ENCODE measurements at regions not wholly inside any gene's neighbourhood (a gene's known extent, or its start where the extent isn't known, plus 50 kb on each side); places are given as distances from the start of the nearest gene placed in this dataset.

DNA sequence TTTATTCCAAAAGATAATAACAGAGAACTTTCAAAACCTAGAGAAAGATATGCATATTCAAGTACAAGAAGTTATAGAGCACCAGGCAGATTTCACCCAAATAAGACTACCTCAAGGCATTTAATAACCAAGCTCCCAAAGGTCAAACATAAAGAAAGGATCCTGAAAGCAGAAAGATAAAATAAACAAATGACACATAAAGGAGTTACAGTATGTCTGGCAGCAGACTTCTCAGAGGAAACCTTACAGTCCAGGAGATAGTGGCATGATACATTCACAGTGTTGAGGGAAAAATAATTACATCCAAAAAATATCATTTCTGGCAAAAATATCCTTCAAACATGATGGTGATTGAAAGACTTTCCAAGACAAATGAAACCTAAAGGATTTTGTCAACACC lies 185.8 kb upstream of the POU1F1 start:
- no peak for ATAC-seq
- TF ChIP-seq, protein P1, sequence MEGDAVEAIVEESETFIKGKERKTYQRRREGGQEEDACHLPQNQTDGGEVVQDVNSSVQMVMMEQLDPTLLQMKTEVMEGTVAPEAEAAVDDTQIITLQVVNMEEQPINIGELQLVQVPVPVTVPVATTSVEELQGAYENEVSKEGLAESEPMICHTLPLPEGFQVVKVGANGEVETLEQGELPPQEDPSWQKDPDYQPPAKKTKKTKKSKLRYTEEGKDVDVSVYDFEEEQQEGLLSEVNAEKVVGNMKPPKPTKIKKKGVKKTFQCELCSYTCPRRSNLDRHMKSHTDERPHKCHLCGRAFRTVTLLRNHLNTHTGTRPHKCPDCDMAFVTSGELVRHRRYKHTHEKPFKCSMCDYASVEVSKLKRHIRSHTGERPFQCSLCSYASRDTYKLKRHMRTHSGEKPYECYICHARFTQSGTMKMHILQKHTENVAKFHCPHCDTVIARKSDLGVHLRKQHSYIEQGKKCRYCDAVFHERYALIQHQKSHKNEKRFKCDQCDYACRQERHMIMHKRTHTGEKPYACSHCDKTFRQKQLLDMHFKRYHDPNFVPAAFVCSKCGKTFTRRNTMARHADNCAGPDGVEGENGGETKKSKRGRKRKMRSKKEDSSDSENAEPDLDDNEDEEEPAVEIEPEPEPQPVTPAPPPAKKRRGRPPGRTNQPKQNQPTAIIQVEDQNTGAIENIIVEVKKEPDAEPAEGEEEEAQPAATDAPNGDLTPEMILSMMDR (IDR thresholded peaks at IDR 0.05): no peak
- intact Hi-C loops (cut with DNase I): no loop called here

DNA sequence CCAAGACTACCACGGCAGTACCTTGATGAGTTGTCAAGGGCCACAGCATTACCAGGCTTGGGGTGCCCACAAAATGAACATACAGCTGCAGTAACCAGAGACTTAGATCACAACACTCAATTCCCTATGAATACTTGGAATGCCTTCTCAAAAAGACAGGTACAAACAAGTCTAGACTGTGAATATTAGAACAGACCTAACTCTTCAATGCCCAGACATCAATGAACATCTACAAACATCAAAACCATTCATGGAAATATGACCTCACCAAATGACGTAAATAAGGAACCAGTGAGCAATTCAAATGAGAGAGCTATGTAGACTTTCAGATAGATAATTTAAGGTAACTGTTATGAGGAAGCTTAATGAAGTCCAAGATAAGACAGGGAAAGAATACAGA lies 185.1 kb upstream of the POU1F1 start:
- Histone ChIP-seq H3K4me1 (no peaks in the 10 kb centered on the region), H3K9me3 (peaks cover 8% of the 10 kb centered on the region), H3K27ac (no peak overlapping the region), H3K4me3 (no peak overlapping the region), H3K36me3 (ENCODE audit: insufficient read depth in 1 of 2, low read depth in 1 of 2) (no peaks in the 10 kb centered on the region), H3K27me3 (ENCODE audit: insufficient read depth in 3 of 3, low read length in 2 of 3) (no peaks in the 10 kb centered on the region)
- no peak for ATAC-seq
- intact Hi-C loops (cut with DNase I): no loop called here
- 83 to 87% (median 86%) methylated on average over 2 of the region's 2 CpGs for WGBS, 3 donors
- no peak for DNase-seq
- TF ChIP-seq, protein P1 (IDR thresholded peaks at IDR 0.05): no peak

More for the DNA sequence above, 185.8 kb upstream of the POU1F1 start:
- H3K27ac ChIP-seq: no peak overlapping the region
- H3K27me3 ChIP-seq (ENCODE audit: insufficient read depth in 3 of 3, low read length in 2 of 3): no peaks in the 10 kb centered on the region
- no peaks in the 10 kb centered on the region for H3K4me1 ChIP-seq
- H3K9me3 ChIP-seq: peaks cover 8% of the 10 kb centered on the region
- no peaks in the 10 kb centered on the region for H3K36me3 ChIP-seq (ENCODE audit: insufficient read depth in 1 of 2, low read depth in 1 of 2)
- DNase-seq: no peak
- no peak overlapping the region for H3K4me3 ChIP-seq

DNA sequence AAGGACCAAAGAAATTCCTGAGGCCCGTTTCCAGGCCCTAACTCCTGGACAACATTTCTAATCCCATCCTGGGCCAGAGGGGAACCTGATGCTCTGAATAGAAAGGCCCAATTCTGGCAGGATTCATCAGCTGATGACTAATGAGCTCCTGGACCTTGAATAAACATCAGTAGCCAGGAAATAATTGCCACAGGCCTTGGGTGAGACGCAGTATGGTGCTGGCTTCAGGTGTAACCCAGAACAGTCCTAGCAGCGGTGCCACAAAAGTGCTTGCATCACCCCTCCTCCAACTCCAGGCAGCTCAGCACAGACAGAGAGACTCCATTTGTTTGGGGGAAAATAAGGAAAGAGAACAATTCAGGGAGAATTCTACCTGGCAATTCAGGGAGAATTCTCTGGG lies 184.7 kb upstream of the POU1F1 start:
- Histone ChIP-seq H3K36me3 (ENCODE audit: insufficient read depth in 1 of 2, low read depth in 1 of 2) (no peaks in the 10 kb centered on the region), H3K27ac (no peak overlapping the region), H3K4me1 (no peaks in the 10 kb centered on the region), H3K27me3 (ENCODE audit: insufficient read depth in 3 of 3, low read length in 2 of 3) (no peaks in the 10 kb centered on the region), H3K4me3 (no peak overlapping the region), H3K9me3 (peaks cover 5% of the 10 kb centered on the region)
- ATAC-seq (no peak), DNase-seq (no peak)
- intact Hi-C loops (cut with DNase I): no loop called here
- TF ChIP-seq, protein P1 (IDR thresholded peaks at IDR 0.05): no peak
- WGBS, 3 donors: 60 to 80% (median 75%) methylated on average over 3 of the region's 3 CpGs

DNA sequence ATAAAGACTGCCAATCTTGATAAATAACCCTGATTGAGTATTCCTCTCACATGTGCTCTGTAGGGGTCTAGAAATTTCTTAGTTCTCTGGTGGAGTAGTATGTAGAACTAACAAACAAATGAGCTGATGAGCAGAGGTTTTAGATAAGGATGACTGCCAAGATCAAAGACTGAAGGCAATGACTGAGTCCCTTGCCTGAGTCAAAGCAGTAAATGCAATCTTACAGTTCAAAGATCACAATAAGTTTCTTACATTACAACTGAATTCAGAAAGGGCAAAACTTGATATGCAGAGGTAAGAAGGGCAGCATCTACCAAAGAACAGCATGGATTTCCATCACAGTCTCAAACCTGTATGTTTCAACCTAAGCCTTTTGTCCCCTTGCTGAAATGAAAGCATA lies 172.2 kb upstream of the POU1F1 start:
- TF ChIP-seq, protein P1 (IDR thresholded peaks at IDR 0.05): no peak
- no peak for DNase-seq
- Histone ChIP-seq H3K27me3 (ENCODE audit: insufficient read depth in 3 of 3, low read length in 2 of 3) (no peaks in the 10 kb centered on the region), H3K9me3 (no peaks in the 10 kb centered on the region), H3K27ac (no peak overlapping the region), H3K36me3 (ENCODE audit: insufficient read depth in 1 of 2, low read depth in 1 of 2) (no peaks in the 10 kb centered on the region), H3K4me1 (no peaks in the 10 kb centered on the region), H3K4me3 (no peak overlapping the region)
- intact Hi-C loops (cut with DNase I): no loop called here
- no peak for ATAC-seq

DNA sequence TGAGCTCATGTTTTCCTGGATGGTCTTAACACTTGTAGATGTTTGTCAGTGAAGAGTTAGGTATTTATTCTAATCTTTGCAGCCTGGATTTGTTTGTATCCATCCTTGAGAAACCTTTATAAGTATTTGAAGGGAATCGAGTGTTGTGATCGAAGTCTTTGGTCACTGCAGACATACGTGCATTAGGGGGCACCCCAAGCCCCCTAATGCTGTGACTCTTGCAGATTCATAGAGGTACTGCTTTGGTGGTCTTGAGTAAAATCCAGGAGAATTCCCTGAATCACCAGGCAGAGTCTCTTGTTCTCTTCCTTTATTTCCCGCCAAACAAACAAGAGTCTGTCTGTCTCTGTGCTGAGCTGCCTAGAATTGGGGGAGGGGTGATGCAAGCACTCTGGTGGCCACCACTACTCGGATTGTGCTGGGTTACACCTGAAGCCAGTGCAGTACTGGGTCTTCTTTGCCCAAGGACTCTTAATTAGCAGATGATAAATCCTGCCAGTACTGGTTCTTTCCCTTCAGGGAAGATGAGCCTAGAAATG lies 170.5 kb upstream of the POU1F1 start:
- Histone ChIP-seq H3K4me1 (no peaks in the 10 kb centered on the region), H3K27me3 (ENCODE audit: insufficient read depth in 3 of 3, low read length in 2 of 3) (no peaks in the 10 kb centered on the region), H3K27ac (no peak overlapping the region), H3K9me3 (no peaks in the 10 kb centered on the region), H3K4me3 (no peak overlapping the region), H3K36me3 (ENCODE audit: insufficient read depth in 1 of 2, low read depth in 1 of 2) (no peaks in the 10 kb centered on the region)
- TF ChIP-seq, protein P1 (IDR thresholded peaks at IDR 0.05): no peak
- no peak for ATAC-seq
- DNase-seq: no peak
- intact Hi-C loops (cut with DNase I): no loop called here
- 55 to 61% (median 57%) methylated on average over 5 of the region's 5 CpGs for WGBS, 3 donors
